Peyer's patch (tissue), 4 donors: ENCODE measurements at regions not wholly inside any gene's neighbourhood (a gene's known extent, or its start where the extent isn't known, plus 50 kb on each side); places are given as distances from the start of the nearest gene placed in this dataset.

ENCODE experiments used
- POLR2A ChIP-seq, 2 donors: fragments of 450-650 bp; IDR thresholded peaks; one replicate each; pipeline ENCODE4 v1.5.1; 2017; ENCODE audit warnings: antibody characterized with exemption in 2 of 2, mild to moderate bottlenecking in 2 of 2, moderate library complexity in 2 of 2
- TF ChIP-seq, protein P1 (sequence below), 6 experiments: fragments of 450-650 bp in 4 of 6; fragments of 200-600 bp in 2 of 6; sonication (generic) in 1 of 6; IDR thresholded peaks; one replicate each; pipeline ENCODE4 v1.5.1; 2017 to 2019; ENCODE audit warnings: antibody characterized with exemption in 6 of 6, mild to moderate bottlenecking in 3 of 6, moderate library complexity in 1 of 6

- TF ChIP-seq, protein P1, sequence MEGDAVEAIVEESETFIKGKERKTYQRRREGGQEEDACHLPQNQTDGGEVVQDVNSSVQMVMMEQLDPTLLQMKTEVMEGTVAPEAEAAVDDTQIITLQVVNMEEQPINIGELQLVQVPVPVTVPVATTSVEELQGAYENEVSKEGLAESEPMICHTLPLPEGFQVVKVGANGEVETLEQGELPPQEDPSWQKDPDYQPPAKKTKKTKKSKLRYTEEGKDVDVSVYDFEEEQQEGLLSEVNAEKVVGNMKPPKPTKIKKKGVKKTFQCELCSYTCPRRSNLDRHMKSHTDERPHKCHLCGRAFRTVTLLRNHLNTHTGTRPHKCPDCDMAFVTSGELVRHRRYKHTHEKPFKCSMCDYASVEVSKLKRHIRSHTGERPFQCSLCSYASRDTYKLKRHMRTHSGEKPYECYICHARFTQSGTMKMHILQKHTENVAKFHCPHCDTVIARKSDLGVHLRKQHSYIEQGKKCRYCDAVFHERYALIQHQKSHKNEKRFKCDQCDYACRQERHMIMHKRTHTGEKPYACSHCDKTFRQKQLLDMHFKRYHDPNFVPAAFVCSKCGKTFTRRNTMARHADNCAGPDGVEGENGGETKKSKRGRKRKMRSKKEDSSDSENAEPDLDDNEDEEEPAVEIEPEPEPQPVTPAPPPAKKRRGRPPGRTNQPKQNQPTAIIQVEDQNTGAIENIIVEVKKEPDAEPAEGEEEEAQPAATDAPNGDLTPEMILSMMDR (IDR thresholded peaks at IDR 0.05) = no peak
- TF ChIP-seq POLR2A (IDR thresholded peaks at IDR 0.05) = no peak
Observed at GRCh38 chr2:226272435-226272834, 527.2 kb downstream of the IRS1 start.
